HS-27A (cell line): ENCODE measurements at regions not wholly inside any gene's neighbourhood (a gene's known extent, or its start where the extent isn't known, plus 50 kb on each side); places are given as distances from the start of the nearest gene placed in this dataset.

Experiments
- DNase-seq: peaks from one replicate; pipeline ENCODE4 v3.0.0-alpha.2; 2012; ENCODE audit warnings: low read depth, missing footprints

DNA sequence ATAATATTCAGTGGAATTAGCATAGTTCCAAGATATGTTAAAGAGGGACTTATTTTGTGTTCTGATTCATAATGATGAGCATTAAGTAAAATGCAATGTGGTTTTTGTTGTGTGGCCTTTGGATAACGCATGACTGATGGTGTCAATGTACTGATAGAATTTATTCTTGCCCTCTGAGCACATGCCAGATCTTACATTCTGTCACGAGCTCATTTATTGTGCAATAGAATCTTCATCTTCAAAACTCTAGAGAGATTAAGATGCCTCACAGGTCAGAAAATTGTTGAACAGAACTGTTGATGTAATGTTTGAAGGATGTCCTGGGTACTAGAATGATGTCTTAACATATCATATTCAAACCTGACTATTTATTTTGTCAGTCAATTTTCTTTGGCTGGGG, 148.0 kb upstream of the HTR2A start:
- no peak for DNase-seq

DNA sequence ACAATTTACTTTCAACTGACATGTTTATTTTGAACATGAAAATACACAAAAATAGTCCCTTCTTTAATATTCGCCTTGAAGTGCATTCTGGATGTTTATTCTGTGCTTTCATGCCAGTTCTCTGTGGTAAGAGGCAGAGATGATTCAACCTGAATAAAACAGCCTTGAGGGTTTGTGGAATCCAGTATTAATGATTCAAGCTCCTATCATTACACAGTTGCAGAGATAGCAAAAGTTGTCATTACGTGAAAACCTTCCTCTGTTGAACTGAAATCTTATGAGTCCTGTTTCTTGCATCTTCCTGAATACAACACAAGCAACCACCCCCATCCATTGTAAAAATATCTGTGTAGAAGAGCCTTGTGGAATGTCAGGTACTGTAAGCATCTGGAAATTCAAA, 142.3 kb upstream of the HTR2A start:
- peak; percentile 2 for DNase-seq

DNA sequence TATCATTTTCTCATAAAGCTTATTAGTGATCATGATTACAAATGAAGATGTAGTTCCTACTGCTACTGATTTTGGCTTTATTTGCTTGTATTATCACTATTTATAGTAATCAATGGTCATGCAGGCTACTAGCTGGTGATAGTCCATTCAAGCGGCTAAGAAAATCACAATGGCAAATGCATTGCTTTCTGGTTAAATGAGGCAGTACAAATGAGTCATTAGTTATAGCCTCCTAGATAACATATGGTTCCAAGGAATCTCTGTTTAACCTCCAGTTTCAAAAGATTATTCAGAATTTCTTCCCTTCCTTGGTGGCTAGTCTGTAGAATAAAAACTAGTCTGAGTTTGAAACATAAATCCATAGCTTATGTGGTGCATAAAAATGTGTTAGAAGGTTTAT, 141.3 kb upstream of the HTR2A start:
- no peak for DNase-seq

DNA sequence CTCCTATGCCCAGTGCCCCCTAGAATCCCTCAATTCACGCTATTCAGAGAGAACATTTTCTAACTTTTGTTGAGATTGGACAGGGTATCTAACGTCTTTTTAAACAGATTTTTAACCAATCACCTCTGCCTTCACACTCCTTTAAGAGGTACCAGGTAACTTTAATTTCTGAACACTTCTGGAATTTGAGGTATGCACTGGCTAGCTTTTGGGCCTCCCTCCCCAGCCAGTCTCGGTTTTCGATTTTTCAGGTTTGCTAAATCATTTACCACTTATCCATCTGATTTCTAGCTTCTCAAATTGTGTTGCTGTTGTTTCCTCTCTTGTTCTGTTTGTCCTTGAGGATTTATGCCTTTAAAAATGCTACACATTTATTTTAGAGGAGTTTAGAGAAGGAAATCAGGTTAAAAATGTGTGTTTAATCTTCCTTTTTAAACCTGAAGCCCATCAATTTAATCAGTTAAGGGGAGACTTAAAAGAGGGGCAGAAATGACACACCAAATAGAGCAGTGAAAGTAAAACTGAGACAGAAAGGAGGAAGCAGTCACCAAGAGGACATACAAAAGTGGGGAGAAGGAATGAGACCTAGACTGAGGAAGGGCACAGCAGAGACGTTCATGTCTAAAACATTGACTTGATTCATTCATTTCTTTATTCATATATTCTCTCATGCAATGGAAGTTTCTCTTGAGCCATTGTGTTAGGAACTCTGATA, 139.6 kb upstream of the HTR2A start:
- no peak for DNase-seq

DNA sequence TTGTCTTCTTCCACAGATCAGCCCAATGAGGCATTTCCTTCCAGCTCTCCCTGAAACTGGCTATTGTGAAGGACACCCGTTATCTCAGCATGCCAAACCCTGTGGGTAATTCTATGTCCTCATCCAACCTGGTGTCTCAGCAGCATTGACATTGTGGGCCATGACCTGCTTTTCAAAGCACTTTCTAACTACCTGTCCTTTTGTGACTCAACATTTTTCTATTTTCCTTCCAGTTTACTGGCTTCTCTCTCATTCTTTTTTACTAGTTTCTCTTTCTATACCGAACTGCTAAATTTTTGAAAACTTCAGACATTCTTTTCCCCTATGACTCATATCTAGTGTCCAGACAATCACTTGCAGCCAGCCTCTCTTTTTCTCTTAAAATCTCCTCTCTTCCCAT, 136.4 kb upstream of the HTR2A start:
- DNase-seq: no peak

DNA sequence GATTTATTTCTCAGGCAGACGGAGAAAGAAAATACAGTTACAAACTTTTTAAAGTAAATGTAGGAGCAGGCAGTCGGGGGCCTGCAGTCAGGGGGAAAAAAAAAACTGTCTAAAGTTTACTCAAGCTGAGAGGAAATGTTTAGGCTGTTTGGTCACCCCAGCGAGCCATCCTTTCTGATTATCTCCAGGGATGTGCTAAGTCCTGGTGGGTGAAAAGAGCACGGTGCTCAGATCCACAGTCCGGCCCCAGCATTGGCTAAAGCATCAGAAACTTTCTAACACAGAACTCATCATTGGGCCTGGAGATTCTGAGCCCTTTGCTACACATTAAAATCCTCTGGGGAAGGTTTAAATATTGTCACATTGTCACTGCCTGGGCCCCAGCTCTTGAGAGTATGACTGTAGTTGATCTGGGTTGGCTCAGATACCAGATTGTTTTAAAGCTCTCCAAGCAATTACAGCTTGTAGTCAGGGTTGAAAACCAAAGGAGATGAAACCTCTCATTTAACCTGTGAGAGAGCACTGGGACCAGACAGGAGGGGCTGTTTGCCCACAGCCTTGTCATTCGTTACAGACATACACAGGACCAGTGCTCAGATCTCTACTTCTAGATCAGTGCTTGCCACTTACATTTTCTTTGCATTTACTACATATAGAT, 131.1 kb upstream of the HTR2A start:
- no peak for DNase-seq

DNA sequence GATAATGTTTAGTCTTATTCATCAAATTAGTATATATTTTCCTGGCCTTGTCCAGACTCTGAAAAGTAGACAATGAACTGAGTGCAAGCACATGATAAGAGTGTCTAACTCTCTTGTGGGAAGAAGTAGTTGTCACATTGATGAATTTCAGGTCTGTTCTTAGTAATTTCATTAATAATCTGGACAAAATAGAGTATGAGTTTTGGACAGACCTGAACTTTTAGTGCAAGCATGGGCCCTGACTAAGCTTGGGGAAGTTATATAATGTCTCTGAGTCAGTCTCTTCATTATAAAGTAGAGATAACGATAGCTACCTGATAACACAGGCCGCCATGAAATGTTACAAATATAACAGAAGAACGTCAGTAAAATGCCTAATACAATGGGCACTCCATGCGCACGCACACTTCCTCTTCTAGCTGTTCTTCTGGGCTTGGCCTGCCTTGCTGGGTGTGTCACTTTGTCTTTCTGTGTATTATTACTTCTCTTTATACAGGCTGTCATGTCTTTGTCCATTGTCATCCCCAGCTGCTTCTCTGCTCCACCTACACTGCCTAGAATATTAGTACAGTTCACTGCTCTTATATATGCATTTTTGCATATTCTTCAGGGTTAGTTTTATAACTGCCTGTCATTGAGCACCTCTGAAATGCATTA, 129.1 kb upstream of the HTR2A start:
- no peak for DNase-seq

DNA sequence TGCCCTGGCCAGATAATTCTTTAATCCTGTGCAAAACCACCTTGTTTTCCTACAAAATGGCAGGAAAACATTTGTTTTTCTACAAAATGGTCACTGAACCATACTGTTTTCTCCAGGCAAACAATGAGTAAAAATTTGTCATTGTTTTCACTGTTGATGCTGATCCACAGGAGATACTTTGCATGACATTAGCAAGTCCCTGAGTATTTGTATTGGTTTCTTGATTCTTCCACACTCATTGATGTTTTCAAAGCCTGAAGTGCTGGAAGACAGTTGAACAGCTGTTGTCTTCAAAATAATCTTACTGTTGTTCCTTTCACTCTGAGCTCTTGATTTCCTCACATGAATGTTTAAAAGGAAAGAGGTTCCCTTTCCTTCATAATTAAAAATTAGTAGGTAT, 123.1 kb upstream of the HTR2A start:
- no peak for DNase-seq

DNA sequence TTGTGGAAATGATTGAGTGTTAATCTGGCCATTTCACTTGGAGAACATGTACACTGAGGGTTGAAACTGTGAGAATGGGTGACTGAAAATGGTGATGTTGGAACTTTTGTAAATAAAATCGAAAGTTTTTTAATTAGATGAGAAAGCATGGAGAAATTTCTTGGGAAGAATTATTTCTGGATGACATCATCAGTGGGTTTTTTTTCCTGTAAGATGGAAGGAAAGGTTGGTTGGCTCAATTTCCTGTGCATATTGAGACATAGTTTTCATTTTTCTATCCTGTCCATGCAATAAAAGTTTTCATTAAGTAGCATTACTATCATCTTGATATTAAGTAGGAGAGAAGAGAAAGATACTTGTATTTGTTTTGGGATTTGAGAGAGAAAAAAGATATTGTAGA, 120.6 kb upstream of the HTR2A start:
- DNase-seq: no peak

DNA sequence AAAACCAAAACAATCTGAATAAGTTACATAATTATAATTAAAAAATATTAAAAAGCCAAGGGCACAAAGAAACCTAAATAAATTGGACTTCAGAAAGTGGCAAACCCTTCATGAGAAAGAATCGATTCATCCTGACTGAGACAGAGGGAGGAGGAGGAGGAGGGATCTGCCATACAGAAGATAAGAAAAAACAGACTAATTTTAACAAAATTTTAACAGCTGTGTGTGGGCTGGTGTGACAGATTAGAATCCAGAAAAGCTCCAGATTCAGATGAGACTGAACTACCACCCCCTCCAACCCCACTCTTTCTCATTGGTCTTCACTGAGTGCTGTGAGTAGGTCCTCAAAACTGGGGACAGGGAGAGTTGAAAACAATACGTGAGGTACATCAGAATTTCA, 111.5 kb upstream of the HTR2A start:
- DNase-seq: no peak

DNA sequence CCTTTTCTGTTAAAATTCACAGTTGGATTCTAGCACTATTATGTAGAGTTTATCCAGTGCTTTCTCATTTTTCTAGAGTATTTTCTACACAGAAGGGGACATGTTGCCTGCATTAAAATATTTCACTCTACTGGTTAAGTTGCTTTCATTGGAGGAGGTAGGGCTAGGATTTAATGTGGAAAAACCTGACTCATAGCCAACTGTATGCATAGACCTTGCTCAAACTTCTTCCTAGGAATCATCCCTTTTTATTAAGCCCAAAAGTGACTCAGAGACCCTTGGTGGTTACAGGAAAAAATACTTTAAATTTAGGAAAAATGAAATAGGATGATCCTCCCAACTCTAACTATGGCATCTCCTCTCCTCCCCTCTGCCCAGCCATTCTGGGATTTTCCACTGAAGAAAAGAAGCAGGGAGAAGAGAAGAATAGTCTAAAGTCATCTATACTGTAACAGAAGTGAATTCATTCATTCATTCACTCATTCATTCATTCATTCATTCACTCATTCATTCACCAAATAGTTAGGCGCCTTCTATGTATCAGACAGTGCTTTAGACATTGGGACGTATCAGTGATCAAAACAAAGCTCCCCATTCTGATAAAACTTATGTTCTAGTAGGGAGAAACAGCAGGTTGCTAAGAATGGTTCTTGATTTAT, 109.0 kb upstream of the HTR2A start:
- DNase-seq: no peak

DNA sequence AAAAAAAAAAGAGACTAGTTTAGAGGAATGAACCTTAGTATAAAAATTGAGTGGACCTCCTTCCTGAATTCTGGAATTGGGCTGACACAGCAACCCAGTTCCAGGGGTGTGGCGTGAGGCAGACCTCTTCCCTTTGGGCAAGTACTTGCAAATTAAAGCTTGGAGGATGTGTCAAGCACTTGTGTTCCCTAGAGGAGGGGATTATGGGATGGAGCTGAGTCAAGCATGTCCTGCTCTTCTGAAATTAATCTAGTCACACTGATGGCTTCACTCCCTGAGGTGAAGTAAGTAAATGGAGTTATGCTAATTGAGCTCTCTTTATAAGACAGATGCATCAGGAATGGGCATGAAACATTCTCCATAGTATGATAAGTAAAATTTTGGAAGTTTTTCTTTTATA, 107.7 kb upstream of the HTR2A start:
- no peak for DNase-seq

DNA sequence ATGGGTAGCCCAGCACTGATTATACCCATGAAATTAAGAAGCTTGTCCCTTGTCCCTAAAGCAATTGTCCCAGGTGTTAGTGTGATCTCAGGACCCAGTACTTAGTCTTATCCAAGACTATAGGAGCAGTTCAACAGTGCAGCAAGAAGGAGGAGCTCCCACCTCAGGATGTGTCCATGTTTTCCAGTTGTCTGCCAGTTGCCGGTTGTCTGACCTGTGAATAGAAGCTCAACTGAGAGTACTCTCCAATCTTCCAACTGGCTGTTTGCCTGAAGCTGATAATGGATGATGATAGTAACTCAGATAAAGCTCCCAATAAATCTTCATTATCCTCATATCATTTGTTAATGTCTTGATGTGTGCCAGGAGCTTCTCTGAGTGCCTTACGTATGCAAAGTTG, 107.2 kb upstream of the HTR2A start:
- no peak for DNase-seq

DNA sequence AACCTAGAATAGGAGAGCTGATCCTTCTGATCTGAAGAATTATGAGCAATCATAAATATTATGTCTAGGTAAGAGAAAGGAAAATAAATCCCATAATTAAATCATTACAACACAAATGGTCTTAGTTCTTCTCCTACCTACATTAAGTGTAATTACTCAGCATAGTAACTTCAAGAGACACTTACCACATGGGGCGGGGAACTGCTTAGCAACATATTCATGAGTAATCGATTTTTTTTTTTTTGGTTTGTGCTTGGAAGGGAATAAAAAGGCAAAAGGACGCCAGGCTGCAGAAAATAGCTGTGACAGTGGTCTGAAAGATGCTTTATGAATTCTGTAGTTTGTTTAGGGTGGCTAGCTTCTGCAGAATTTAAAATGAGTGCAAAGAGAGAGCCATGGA, 103.3 kb upstream of the HTR2A start:
- DNase-seq: no peak

DNA sequence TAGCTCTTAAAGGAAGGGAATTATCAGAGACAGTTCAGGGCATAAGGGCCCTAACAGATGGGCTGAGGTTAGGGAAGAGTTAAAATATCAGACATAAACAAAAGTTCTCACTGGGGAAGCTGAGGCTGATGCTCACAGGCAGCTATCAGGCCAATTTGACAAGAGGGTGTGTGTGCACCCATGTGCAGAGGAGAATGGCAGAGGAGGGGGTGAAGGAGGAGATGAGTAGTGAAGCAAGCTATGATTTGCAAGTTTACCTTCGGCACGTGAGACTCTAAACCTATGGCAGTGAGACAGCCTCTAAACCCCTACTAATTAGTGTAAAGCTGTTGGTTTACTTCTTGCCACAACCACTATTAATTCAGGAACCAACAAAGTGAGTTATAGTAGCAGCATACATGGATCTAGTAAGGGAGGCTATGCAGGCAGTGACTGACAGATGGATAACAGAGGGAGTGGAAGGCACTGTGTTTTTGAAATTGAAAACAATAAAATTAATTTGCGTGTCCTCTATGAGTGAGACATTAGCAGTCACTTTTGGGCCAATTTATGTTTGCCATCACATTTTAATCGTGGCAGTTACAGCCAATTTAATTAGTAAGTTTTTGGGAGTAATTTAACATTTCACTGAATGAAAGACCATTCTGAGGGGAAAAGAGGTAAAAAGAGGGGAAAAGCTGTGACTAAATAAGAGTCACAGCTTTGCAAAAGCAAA, 99.6 kb upstream of the HTR2A start:
- DNase-seq: no peak

DNA sequence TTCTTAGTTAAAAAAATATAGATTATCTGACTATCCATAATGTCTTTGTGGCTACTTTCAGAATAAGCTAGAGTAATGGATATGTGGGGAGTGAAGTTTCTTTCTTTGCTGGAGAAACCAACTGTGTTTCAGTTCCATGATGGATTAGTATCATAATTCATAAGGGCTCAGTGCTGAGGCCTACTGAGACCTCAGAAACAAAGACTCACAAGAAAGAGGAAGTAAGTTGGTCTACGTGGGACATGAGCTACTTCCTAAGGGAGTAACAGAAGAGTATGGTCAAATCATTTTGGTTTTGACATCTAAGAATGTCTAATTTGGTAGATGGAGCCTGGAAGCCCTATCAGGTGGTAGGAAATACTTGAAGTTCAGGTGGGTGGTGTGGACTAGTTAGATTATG, 99.0 kb upstream of the HTR2A start:
- no peak for DNase-seq

DNA sequence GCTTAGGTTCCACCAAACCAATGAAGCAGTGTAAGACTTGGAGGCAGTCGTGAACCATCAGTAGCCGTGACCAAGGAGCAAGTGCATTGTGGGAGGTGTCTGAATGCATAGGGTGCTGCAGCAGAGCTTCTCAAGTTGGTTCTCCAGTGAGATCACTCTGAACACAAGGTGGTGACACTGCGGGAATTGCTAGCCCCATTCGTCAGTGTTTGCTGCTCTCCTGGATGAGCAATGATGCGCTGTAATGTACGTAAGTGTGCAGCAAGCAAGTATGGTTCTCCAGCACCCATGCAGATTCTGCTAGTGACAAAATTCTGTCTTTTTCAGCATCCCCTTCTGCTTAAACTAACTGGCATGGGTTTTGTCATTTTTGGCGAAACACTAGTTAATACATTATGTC, 97.6 kb upstream of the HTR2A start:
- DNase-seq: no peak

DNA sequence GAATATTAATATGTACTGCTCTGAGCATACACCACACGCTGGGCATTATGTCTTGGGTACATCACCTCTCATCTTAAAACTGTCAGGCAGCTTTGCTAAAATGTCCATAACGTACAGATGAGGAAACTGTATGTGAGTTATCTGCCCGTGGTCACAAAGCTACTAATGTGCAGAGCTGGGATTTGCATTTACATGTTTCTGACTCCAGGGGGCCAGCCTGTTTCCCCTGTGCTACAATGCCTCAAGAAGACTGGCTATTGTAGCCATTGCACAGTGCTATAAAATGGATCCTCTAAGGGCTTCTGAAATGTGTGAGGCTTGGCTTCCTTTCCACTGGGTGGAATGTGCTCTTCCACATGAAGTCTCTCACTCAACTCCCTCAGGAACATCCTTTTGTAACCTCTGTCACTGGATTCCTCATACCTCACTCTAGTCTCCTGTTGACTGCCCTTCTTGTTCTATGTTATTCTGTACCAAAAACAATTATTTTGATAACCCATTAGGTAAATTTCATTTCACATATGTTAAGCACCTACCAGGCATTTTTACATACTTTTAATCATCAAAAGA, 95.6 kb upstream of the HTR2A start:
- DNase-seq: no peak

DNA sequence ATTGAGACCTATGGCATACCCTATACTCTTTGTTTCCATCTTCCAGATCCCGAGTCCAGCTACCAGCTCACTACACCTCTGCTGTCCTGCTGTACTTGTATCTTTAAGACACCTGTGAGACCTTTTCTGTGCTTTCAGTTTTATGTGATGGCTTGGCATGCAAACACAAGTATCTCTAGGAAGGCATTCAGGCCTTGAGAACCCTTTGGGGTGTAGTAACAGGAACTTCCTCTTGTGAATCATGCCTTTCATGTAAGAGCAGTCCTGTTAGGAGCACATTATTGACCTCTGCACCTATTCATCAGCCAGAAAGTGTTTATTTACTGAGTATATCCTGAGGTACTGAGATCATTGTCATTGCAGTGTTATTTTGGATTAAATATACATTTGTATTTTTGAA, 87.0 kb upstream of the HTR2A start:
- DNase-seq: no peak

DNA sequence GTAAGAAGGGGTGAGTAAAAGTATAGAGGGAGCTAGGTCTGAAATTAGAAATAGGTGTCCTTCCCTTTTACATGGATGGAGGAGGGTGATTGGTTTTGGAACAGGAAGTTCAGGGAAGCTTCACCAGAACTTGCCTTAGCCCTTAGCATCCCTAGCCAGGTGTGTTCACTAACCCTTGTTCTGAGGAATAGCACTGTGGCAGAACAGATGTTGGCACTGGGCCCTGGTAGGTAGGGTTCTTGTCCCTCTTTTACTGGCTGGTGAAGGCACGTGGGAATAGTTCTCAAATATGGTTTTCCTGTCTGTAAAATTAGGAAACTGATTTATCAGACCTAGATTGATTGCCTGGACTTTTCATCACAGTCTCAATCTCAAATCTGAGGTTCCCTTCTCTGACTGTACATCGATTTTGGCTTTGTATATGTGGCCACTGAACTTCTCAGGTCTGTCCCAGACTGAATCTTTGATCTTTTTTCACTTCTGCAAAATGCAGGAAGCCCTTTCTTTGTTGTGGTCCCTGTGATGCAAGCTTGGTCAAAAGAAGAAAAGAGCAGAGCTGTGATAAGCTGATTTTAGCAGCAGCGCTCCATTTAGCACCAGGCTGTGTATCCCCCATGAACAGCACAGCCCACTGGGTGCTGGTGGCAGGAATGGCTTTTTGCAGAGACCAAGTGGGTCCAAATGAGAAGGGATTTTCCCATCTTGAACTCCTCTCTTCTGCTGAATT, 86.2 kb upstream of the HTR2A start:
- no peak for DNase-seq

DNA sequence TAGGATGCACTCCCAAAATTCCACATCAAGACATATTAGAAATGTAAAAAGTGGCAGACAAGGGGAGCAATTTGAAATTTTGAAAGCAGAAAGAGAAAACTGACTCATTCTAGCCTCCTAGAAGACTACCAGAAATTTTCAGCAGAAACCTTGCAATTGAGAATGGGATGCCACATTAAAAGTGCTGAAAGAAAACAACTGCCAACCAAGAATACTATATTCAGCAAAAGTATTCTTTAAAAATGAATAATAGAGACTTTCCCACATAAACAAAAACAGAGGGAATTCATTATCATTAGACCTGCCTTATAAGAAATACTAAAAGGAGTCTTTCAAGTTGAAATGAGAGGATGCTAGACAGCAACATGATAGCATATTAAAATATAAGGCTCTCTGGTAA, 78.3 kb upstream of the HTR2A start:
- no peak for DNase-seq
